Choroid plexus epithelial cell (primary cell): ENCODE measurements at regions not wholly inside any gene's neighbourhood (a gene's known extent, or its start where the extent isn't known, plus 50 kb on each side); places are given as distances from the start of the nearest gene placed in this dataset.

ENCODE experiments used
- DNase-seq: peaks from one replicate; pipeline ENCODE4 v3.0.0-alpha.2; 2010; ENCODE audit warnings: low read depth
- H3K4me3 ChIP-seq: 2 replicates; pipeline ENCODE4 v1.5.1; 2011; ENCODE audit warnings: low read depth, mild to moderate bottlenecking, control low read depth, low read length, moderate library complexity
- CTCF ChIP-seq: conservative IDR thresholded peaks from 2 replicates; pipeline ENCODE4 v1.5.1; 2011; ENCODE audit warnings: low read depth, mild to moderate bottlenecking, control low read depth, inconsistent platforms, low read length, moderate library complexity

GRCh38 chr6:2388554-2389324 is 143.3 kb upstream of the GMDS start:
- no peak for TF ChIP-seq CTCF

GRCh38 chr6:2387445-2387844 is 142.0 kb upstream of the GMDS start:
- no peak overlapping the region for H3K4me3 ChIP-seq
- no peak for DNase-seq
- TF ChIP-seq CTCF: no peak

More at GRCh38 chr6:2388554-2389324, 143.3 kb upstream of the GMDS start:
- no peak overlapping the region for H3K4me3 ChIP-seq
- no peak for DNase-seq

GRCh38 chr6:2385471-2385983 is 140.1 kb upstream of the GMDS start:
- DNase-seq: no peak
- no peak for TF ChIP-seq CTCF
- H3K4me3 ChIP-seq: no peak overlapping the region

- no peak for TF ChIP-seq CTCF
- H3K4me3 ChIP-seq: no peak overlapping the region
Measured at GRCh38 chr6:2384528-2384927, 139.1 kb upstream of the GMDS start.

GRCh38 chr6:2381872-2382661 is 136.7 kb upstream of the GMDS start:
- H3K4me3 ChIP-seq: no peak overlapping the region
- no peak for TF ChIP-seq CTCF
- DNase-seq: no peak

More at GRCh38 chr6:2384528-2384927, 139.1 kb upstream of the GMDS start:
- DNase-seq: no peak

GRCh38 chr6:2378891-2379652 is 133.7 kb upstream of the GMDS start:
- H3K4me3 ChIP-seq: no peak overlapping the region
- DNase-seq: peak; percentile 53
- no peak for TF ChIP-seq CTCF
